ENCODE measurements at regions not wholly inside any gene's neighbourhood (a gene's known extent, or its start where the extent isn't known, plus 50 kb on each side); places are given as distances from the start of the nearest gene placed in this dataset.

- TF ChIP-seq CTCF (IDR thresholded peaks at IDR 0.05) (no peak), EP300 (IDR thresholded peaks at IDR 0.05) (no peak)
These were observed 880.4 kb upstream of the MAN1A1 start for GRCh38 chr6:120230008-120230407.

All from tibial nerve (tissue), 4 donors.